Trophoblast cell (in vitro differentiated cells and primary cell): ENCODE measurements at regions not wholly inside any gene's neighbourhood (a gene's known extent, or its start where the extent isn't known, plus 50 kb on each side); places are given as distances from the start of the nearest gene placed in this dataset.

Experiments
- DNase-seq, 2 donors: peaks; one replicate each; pipeline ENCODE4 v3.0.0-alpha.2; 2016
- H2AFZ ChIP-seq: 2 replicates; pipeline ENCODE4 v1.6.1; 2013; ENCODE audit warnings: low read length, moderate library complexity, mild to moderate bottlenecking; ENCODE audit not compliant: insufficient read depth, poor library complexity
- H2AK5ac ChIP-seq: 2 replicates; pipeline ENCODE4 v1.6.1; 2013; ENCODE audit warnings: mild to moderate bottlenecking, low read length
- H2BK120ac ChIP-seq: 2 replicates; pipeline ENCODE4 v1.6.1; 2013; ENCODE audit warnings: low read length, mild to moderate bottlenecking, moderate library complexity; ENCODE audit not compliant: insufficient read depth, poor library complexity
- H2BK12ac ChIP-seq: 2 replicates; pipeline ENCODE4 v1.6.1; 2013; ENCODE audit warnings: mild to moderate bottlenecking, low read length, moderate library complexity
- H2BK5ac ChIP-seq: 2 replicates; pipeline ENCODE4 v1.6.1; 2013; ENCODE audit warnings: low read length, low read depth, moderate library complexity, mild to moderate bottlenecking; ENCODE audit not compliant: poor library complexity
- H3K14ac ChIP-seq: 2 replicates; pipeline ENCODE4 v1.6.1; 2013; ENCODE audit warnings: mild to moderate bottlenecking, low read length
- H3K18ac ChIP-seq: 2 replicates; pipeline ENCODE4 v1.6.1; 2013; ENCODE audit warnings: mild to moderate bottlenecking, low read length
- H3K23ac ChIP-seq: 2 replicates; pipeline ENCODE4 v1.6.1; 2013; ENCODE audit warnings: low read length
- H3K27ac ChIP-seq: 2 replicates; pipeline ENCODE4 v1.5.1; 2013; ENCODE audit warnings: low read depth, mild to moderate bottlenecking, inconsistent platforms, low read length, moderate library complexity
- H3K27me3 ChIP-seq: 2 replicates; pipeline ENCODE4 v1.6.1; 2013; ENCODE audit warnings: inconsistent platforms, mild to moderate bottlenecking, low read length, moderate library complexity; ENCODE audit not compliant: insufficient read depth
- H3K36me3 ChIP-seq, 2 experiments: 1 replicate in 1 of 2; 2 replicates in 1 of 2; pipeline ENCODE4 v1.6.1; 2013; ENCODE audit warnings: low read length in 2 of 2, mild to moderate bottlenecking in 2 of 2, moderate library complexity in 1 of 2; ENCODE audit not compliant: insufficient read depth in 2 of 2, control insufficient read depth in 1 of 2
- H3K4ac ChIP-seq: 2 replicates; pipeline ENCODE4 v1.6.1; 2013; ENCODE audit warnings: low read depth, mild to moderate bottlenecking, low read length, moderate library complexity
- H3K4me1 ChIP-seq, 2 experiments: 1 replicate in 1 of 2; 2 replicates in 1 of 2; pipeline ENCODE4 v1.6.1; 2013; ENCODE audit warnings: low read length in 2 of 2, mild to moderate bottlenecking in 2 of 2, moderate library complexity in 1 of 2; ENCODE audit not compliant: insufficient read depth in 2 of 2, control insufficient read depth in 1 of 2
- H3K4me2 ChIP-seq: 2 replicates; pipeline ENCODE4 v1.6.1; 2013; ENCODE audit warnings: inconsistent platforms, mild to moderate bottlenecking, low read length, moderate library complexity
- H3K4me3 ChIP-seq: 2 replicates; pipeline ENCODE4 v1.5.1; 2013; ENCODE audit warnings: mild to moderate bottlenecking, low read depth, low read length, inconsistent platforms
- H3K79me1 ChIP-seq: one replicate; pipeline ENCODE4 v1.6.1; 2013; ENCODE audit warnings: low read length
- H3K79me2 ChIP-seq: 2 replicates; pipeline ENCODE4 v1.6.1; 2013; ENCODE audit warnings: low read length, mild to moderate bottlenecking; ENCODE audit not compliant: control insufficient read depth, insufficient read depth, poor library complexity
- H3K9ac ChIP-seq: 2 replicates; pipeline ENCODE4 v1.6.1; 2013; ENCODE audit warnings: mild to moderate bottlenecking, low read length
- H3K9me3 ChIP-seq: 2 replicates; pipeline ENCODE4 v1.6.1; 2013; ENCODE audit warnings: low read depth, mild to moderate bottlenecking, control low read depth, inconsistent platforms, low read length; ENCODE audit not compliant: insufficient read depth
- H4K12ac ChIP-seq: 2 replicates; pipeline ENCODE4 v1.6.1; 2013; ENCODE audit warnings: low read depth, mild to moderate bottlenecking, low read length, moderate library complexity
- H4K8ac ChIP-seq: 2 replicates; pipeline ENCODE4 v1.6.1; 2013; ENCODE audit warnings: low read depth, mild to moderate bottlenecking, low read length, moderate library complexity
- H4K91ac ChIP-seq: one replicate; pipeline ENCODE4 v1.6.1; 2013; ENCODE audit warnings: low read depth, mild to moderate bottlenecking, low read length, moderate library complexity
- WGBS: extraction: QIAGEN DNeasy Blood & Tissue Kit; methylation state at CpG from one replicate; pipeline ENCODE4 v1.1.7; 2013; ENCODE audit warnings: missing lambda C conversion rate; ENCODE audit not compliant: insufficient read length, insufficient coverage; ENCODE audit errors: extremely low coverage; 5-methylcytosine and 5-hydroxymethylcytosine counted together

GRCh38 chr6:153698637-153699036 lies 340.4 kb upstream of the OPRM1 start:
- Histone ChIP-seq H3K23ac (no peak overlapping the region), H3K18ac (no peak overlapping the region), H3K9ac (no peak overlapping the region), H4K12ac (no peak overlapping the region), H4K8ac (no peak overlapping the region), H4K91ac (no peak overlapping the region), H3K4me1 (no peaks in the 10 kb centered on the region), H2BK12ac (no peak overlapping the region), H3K79me2 (no peaks in the 10 kb centered on the region), H3K4me2 (no peak overlapping the region), H3K36me3 (no peaks in the 10 kb centered on the region), H3K27me3 (no peaks in the 10 kb centered on the region), H2BK120ac (no peak overlapping the region), H3K4me3 (no peak overlapping the region), H3K9me3 (no peaks in the 10 kb centered on the region), H2AFZ (no peak overlapping the region), H2AK5ac (no peak overlapping the region), H3K4ac (no peak overlapping the region), H3K27ac (no peak overlapping the region), H3K79me1 (no peaks in the 10 kb centered on the region), H3K14ac (no peak overlapping the region), H2BK5ac (no peak overlapping the region)
- no CpG with 5 or more reads among the region's 2 CpGs for WGBS
- DNase-seq: no peak

GRCh38 chr6:153698001-153698400 lies 341.0 kb upstream of the OPRM1 start:
- no peak for DNase-seq
- no peak overlapping the region for H2BK5ac ChIP-seq
- H3K36me3 ChIP-seq: no peaks in the 10 kb centered on the region
- no peak overlapping the region for H3K4ac ChIP-seq
- H3K27me3 ChIP-seq: no peaks in the 10 kb centered on the region
- no peaks in the 10 kb centered on the region for H3K79me1 ChIP-seq
- no peaks in the 10 kb centered on the region for H3K79me2 ChIP-seq
- H2AK5ac ChIP-seq: no peak overlapping the region
- no peak overlapping the region for H4K8ac ChIP-seq
- no peak overlapping the region for H4K91ac ChIP-seq
- H3K27ac ChIP-seq: no peak overlapping the region
- H2AFZ ChIP-seq: no peak overlapping the region
- no peak overlapping the region for H3K18ac ChIP-seq
- no peak overlapping the region for H2BK120ac ChIP-seq
- no peak overlapping the region for H4K12ac ChIP-seq
- H3K23ac ChIP-seq: no peak overlapping the region
- H3K9ac ChIP-seq: no peak overlapping the region
- no peak overlapping the region for H2BK12ac ChIP-seq
- no peak overlapping the region for H3K4me3 ChIP-seq
- no peaks in the 10 kb centered on the region for H3K9me3 ChIP-seq
- H3K4me1 ChIP-seq: no peaks in the 10 kb centered on the region
- no peak overlapping the region for H3K14ac ChIP-seq
- H3K4me2 ChIP-seq: no peak overlapping the region
- no CpG with 5 or more reads among the region's 5 CpGs for WGBS

GRCh38 chr6:153677522-153677921 lies 361.5 kb upstream of the OPRM1 start:
- H3K9me3 ChIP-seq: no peaks in the 10 kb centered on the region
- H2BK5ac ChIP-seq: no peak overlapping the region
- H3K36me3 ChIP-seq: no peaks in the 10 kb centered on the region
- H3K9ac ChIP-seq: no peak overlapping the region
- H3K4me3 ChIP-seq: no peak overlapping the region
- no CpG with 5 or more reads among the region's 2 CpGs for WGBS
- H4K91ac ChIP-seq: no peak overlapping the region
- H4K8ac ChIP-seq: no peak overlapping the region
- H3K18ac ChIP-seq: no peak overlapping the region
- H3K4me1 ChIP-seq: no peaks in the 10 kb centered on the region
- no peak overlapping the region for H3K4me2 ChIP-seq
- H3K79me2 ChIP-seq: no peaks in the 10 kb centered on the region
- H2BK12ac ChIP-seq: no peak overlapping the region
- H2AFZ ChIP-seq: no peak overlapping the region
- no peak overlapping the region for H3K23ac ChIP-seq
- H3K4ac ChIP-seq: no peak overlapping the region
- no peaks in the 10 kb centered on the region for H3K79me1 ChIP-seq
- no peak overlapping the region for H3K27ac ChIP-seq
- H3K27me3 ChIP-seq: no peaks in the 10 kb centered on the region
- H3K14ac ChIP-seq: no peak overlapping the region
- no peak overlapping the region for H4K12ac ChIP-seq
- H2AK5ac ChIP-seq: no peak overlapping the region
- no peak for DNase-seq
- H2BK120ac ChIP-seq: no peak overlapping the region

- no peaks in the 10 kb centered on the region for H3K4me1 ChIP-seq
- no peak overlapping the region for H2BK12ac ChIP-seq
- no peak overlapping the region for H2AFZ ChIP-seq
- no peak overlapping the region for H3K27ac ChIP-seq
- H3K4me2 ChIP-seq: no peak overlapping the region
- no peak overlapping the region for H3K18ac ChIP-seq
- H4K12ac ChIP-seq: no peak overlapping the region
- H3K23ac ChIP-seq: no peak overlapping the region
- no peaks in the 10 kb centered on the region for H3K27me3 ChIP-seq
- H3K4ac ChIP-seq: no peak overlapping the region
- no peak overlapping the region for H3K14ac ChIP-seq
- no peaks in the 10 kb centered on the region for H3K9me3 ChIP-seq
- no CpG with 5 or more reads among the region's 2 CpGs for WGBS
- no peak overlapping the region for H3K9ac ChIP-seq
- H3K4me3 ChIP-seq: no peak overlapping the region
- H2BK5ac ChIP-seq: no peak overlapping the region
- no peaks in the 10 kb centered on the region for H3K79me1 ChIP-seq
- no peaks in the 10 kb centered on the region for H3K79me2 ChIP-seq
- H4K91ac ChIP-seq: no peak overlapping the region
- H2AK5ac ChIP-seq: no peak overlapping the region
- no peaks in the 10 kb centered on the region for H3K36me3 ChIP-seq
- no peak for DNase-seq
- H4K8ac ChIP-seq: no peak overlapping the region
- H2BK120ac ChIP-seq: no peak overlapping the region
Observed at GRCh38 chr6:153673750-153674149, 365.3 kb upstream of the OPRM1 start.
